Activated naive CD8-positive, alpha-beta T cell treated with anti-CD3 and anti-CD28 coated beads, Interleukin-2, amount 50 U/mL, for 24 hours (primary cell): ENCODE measurements at regions not wholly inside any gene's neighbourhood (a gene's known extent, or its start where the extent isn't known, plus 50 kb on each side); places are given as distances from the start of the nearest gene placed in this dataset.
"Not testable (repeated sequence)": the region's sequence is repeated elsewhere in the genome, so short reads cannot be mapped to it uniquely, and the experiment has no call there.

ENCODE experiments used
- ATAC-seq: fragments of 150-1000 bp; cut with Tn5 transposase; one replicate; pipeline ENCODE4 v1.10.0; 2021
- DNase-seq: peaks from one replicate; pipeline ENCODE4 v3.0.0; 2021
- H3K27ac Mint-ChIP-seq: one replicate; pipeline ENCODE4 v1.8.0; 2021; ENCODE audit warnings: mild to moderate bottlenecking, mixed read lengths
- H3K27me3 Mint-ChIP-seq: one replicate; pipeline ENCODE4 v1.8.0; 2021; ENCODE audit warnings: mixed read lengths
- H3K36me3 Mint-ChIP-seq: one replicate; pipeline ENCODE4 v1.8.0; 2021; ENCODE audit warnings: low read depth, mixed read lengths
- H3K4me1 Mint-ChIP-seq: one replicate; pipeline ENCODE4 v1.8.0; 2021; ENCODE audit warnings: mixed read lengths
- H3K4me3 Mint-ChIP-seq: one replicate; pipeline ENCODE4 v1.8.0; 2021; ENCODE audit warnings: mild to moderate bottlenecking, moderate library complexity, mixed read lengths
- H3K9me3 Mint-ChIP-seq: one replicate; pipeline ENCODE4 v1.8.0; 2021; ENCODE audit warnings: mixed read lengths

DNA sequence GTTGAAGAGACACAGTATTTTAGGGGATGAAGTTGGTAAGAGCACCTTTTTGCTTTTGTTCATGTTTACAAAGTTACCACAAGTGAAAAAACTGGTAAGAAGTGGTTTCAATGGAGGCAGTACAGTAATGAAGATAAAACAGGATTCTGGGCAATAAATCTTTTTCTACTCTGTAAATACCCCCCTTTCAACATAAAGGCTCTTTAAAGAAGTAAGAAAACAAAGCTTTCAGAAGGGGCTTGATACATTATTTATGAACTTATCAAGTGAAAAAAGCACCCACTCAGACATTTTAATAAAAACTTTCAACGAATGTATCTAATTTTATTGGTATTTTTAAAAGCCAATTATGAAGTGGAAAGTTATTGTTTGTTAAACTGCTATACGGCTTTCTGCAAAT is 522.9 kb downstream of the ZEB2 start:
- no peaks in the 10 kb centered on the region for H3K27me3 Mint-ChIP-seq
- DNase-seq (no peak), ATAC-seq (no peak)
- peaks cover 7% of the 10 kb centered on the region for H3K4me1 Mint-ChIP-seq
- no peaks in the 10 kb centered on the region for H3K9me3 Mint-ChIP-seq
- H3K27ac Mint-ChIP-seq, result no peak overlapping the region
- H3K4me3 Mint-ChIP-seq, result no peak overlapping the region
- peaks cover 7% of the 10 kb centered on the region for H3K36me3 Mint-ChIP-seq

DNA sequence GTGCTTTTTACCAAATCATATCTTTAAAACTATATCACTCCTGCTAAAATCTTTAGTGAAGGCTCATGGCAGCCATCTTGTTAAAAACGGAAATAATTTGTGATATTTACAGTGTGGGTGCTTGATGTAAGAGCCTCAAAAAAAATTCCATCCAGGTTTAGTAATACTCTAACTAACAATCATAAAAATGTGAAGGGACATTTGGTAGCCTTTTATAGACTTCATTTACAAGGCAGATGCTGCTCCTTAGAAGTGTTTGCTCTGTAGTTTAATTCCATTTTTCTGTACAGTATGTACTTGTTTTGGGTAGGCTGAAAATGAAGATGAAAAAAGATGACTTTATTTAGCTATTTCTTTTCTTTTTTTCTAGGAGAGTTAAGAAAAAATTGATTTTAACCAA is 525.0 kb downstream of the ZEB2 start:
- H3K27me3 Mint-ChIP-seq, result no peaks in the 10 kb centered on the region
- no peak for ATAC-seq
- peaks cover 7% of the 10 kb centered on the region for H3K4me1 Mint-ChIP-seq
- no peak overlapping the region for H3K4me3 Mint-ChIP-seq
- peaks cover 10% of the 10 kb centered on the region for H3K36me3 Mint-ChIP-seq
- H3K27ac Mint-ChIP-seq, result no peak overlapping the region
- no peak for DNase-seq
- no peaks in the 10 kb centered on the region for H3K9me3 Mint-ChIP-seq

DNA sequence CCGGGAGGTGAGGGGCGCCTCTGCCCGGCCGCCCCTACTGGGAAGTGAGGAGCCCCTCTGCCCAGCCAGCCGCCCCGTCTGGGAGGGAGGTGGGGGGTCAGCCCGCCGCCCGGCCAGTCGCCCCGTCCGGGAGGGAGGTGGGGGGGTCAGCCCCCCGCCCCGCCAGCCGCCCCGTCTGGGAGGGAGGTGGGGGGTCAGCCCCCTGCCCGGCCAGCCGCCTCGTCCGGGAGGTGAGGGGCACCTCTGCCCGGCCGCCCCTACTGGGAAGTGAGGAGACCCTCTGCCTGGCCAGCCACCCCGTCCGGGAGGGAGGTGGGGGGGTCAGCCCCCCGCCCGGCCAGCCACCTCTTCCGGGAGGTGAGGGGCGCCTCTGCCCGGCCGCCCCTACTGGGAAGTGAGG is 528.3 kb downstream of the ZEB2 start:
- peaks cover 10% of the 10 kb centered on the region for H3K4me1 Mint-ChIP-seq
- DNase-seq, H3K9me3 Mint-ChIP-seq, H3K4me3 Mint-ChIP-seq, H3K27ac Mint-ChIP-seq, ATAC-seq, H3K27me3 Mint-ChIP-seq: not testable (repeated sequence)
- H3K36me3 Mint-ChIP-seq, result peaks cover 16% of the 10 kb centered on the region

DNA sequence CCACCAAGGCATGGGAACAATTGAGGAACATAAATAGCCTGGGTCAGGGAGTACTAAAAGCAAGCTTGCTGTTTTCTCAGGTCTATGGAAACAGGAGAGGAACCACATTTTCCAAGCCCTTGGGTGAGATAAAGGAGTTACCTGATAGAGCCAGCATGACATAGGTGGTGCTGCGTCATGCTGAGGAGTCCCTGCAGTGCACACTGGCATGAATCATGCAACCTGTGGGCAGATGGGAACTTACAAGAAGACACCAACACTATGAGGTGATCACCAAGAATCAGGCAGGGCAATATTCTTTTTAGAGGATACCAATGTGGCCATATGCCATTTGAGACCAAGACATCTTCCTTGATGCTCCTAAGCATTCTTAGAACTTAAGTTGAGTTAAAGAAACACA is 531.8 kb downstream of the ZEB2 start:
- H3K4me1 Mint-ChIP-seq, result peaks cover 3% of the 10 kb centered on the region
- H3K36me3 Mint-ChIP-seq, result peaks cover 17% of the 10 kb centered on the region
- no peak overlapping the region for H3K27ac Mint-ChIP-seq
- ATAC-seq (no peak), DNase-seq (no peak)
- no peaks in the 10 kb centered on the region for H3K27me3 Mint-ChIP-seq
- no peaks in the 10 kb centered on the region for H3K9me3 Mint-ChIP-seq
- H3K4me3 Mint-ChIP-seq, result no peak overlapping the region

DNA sequence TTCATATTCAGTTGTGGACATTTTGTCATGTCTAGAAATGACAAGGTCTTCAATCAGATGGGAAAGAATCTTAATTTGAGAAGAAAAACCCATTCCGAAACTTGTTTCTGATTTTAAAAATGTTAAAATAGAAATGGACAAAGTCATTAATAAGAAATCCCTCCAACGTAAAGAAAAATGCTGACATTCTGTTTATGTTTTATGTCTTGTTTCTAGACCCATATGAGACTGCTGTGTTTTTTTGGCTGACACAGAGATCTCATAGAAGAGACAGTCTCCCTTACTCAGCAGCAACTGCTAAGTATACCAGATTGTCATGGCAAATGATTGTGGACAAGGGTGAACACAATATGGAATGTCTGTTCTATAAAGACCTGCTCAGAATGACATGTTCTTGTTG is 538.5 kb downstream of the ZEB2 start:
- H3K4me3 Mint-ChIP-seq, result no peak overlapping the region
- no peaks in the 10 kb centered on the region for H3K4me1 Mint-ChIP-seq
- H3K9me3 Mint-ChIP-seq, result no peaks in the 10 kb centered on the region
- no peaks in the 10 kb centered on the region for H3K27me3 Mint-ChIP-seq
- H3K27ac Mint-ChIP-seq, result no peak overlapping the region
- DNase-seq (no peak), ATAC-seq (no peak)
- peaks cover 3% of the 10 kb centered on the region for H3K36me3 Mint-ChIP-seq

DNA sequence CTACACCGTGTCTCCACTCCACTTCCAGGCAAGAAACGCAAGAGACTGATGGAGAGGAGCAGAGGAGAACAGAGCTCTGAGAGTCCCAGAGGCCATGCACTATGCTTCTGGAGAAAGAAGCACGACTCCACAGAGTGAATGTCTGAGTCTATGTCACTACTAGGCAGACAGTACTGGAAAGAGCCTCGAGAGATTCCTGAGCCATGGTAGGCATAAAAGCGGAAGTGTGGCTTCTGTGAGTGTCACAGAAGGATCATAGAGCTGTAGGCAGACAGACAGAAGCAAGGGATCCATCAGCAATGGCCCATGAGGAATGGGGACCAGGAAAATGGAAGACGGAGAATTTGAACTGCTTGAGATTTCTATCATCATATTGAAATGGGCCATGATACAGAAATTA is 542.6 kb downstream of the ZEB2 start:
- no peaks in the 10 kb centered on the region for H3K27me3 Mint-ChIP-seq
- ATAC-seq, result no peak
- no peaks in the 10 kb centered on the region for H3K4me1 Mint-ChIP-seq
- no peaks in the 10 kb centered on the region for H3K36me3 Mint-ChIP-seq
- H3K27ac Mint-ChIP-seq, result no peak overlapping the region
- DNase-seq, result no peak
- no peak overlapping the region for H3K4me3 Mint-ChIP-seq
- no peaks in the 10 kb centered on the region for H3K9me3 Mint-ChIP-seq

DNA sequence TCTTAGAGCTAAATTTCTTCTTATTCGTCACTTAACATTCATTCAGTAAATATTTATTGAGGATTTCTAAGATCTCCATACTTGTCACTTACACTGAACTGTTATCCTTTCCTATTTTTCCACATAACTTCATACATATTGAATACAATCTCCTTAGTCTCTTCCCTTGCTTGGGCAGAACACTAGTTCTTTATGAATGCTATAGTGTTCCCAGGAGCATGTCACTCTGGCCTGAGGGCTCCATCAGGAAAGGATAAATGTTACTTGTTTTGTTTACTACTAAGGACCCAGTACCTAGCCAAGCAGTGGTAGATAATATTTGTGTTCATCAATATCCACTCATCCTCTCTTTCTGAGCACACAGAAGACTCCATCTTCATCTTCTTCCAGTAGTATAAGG is 544.7 kb downstream of the ZEB2 start:
- H3K27ac Mint-ChIP-seq, result no peak overlapping the region
- DNase-seq (no peak), ATAC-seq (no peak)
- no peaks in the 10 kb centered on the region for H3K9me3 Mint-ChIP-seq
- H3K4me1 Mint-ChIP-seq, result no peaks in the 10 kb centered on the region
- H3K36me3 Mint-ChIP-seq, result no peaks in the 10 kb centered on the region
- H3K4me3 Mint-ChIP-seq, result no peak overlapping the region
- H3K27me3 Mint-ChIP-seq, result no peaks in the 10 kb centered on the region

DNA sequence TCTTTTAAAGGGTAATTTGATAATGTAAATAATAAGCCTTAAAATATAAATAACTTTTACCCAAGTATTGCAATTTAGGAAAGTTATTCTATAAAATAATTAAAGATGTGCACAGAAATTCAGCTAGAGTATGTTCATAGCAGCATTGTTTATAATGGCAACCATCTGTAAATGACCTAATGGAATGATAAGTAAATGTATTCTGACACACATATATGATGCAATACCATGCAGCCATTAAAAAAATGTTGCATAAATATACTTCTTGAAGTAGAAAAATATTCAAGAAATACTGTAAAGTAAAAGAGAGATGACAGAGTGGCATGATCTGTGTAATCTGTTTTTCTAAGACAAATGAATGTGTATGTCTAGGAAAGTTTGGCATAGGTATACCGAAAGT is 545.7 kb downstream of the ZEB2 start:
- no peaks in the 10 kb centered on the region for H3K9me3 Mint-ChIP-seq

DNA sequence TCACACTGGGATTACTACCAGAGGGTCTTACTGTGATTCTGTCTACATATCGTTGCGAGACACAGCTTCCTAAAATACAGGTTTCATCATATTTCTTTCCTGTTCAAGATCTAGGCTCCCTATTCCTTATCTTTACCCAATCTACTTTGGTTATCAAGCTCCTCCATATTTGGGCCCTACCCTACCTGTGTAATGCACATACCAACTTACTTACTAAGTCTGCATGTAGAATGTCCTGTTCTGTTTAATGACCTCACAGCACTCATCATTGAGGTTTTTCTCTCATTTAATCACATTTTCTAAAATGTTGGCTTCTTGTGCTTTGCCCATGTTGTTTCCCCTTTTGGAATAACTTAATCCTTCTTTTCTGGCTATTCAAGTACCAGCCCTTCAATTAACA is 551.1 kb downstream of the ZEB2 start:
- DNase-seq (no peak), ATAC-seq (no peak)
- H3K4me1 Mint-ChIP-seq, result peaks cover 4% of the 10 kb centered on the region
- no peaks in the 10 kb centered on the region for H3K27me3 Mint-ChIP-seq
- H3K9me3 Mint-ChIP-seq, result no peaks in the 10 kb centered on the region
- H3K27ac Mint-ChIP-seq, result no peak overlapping the region
- H3K4me3 Mint-ChIP-seq, result no peak overlapping the region
- peaks cover 12% of the 10 kb centered on the region for H3K36me3 Mint-ChIP-seq

More for the DNA sequence above, 545.7 kb downstream of the ZEB2 start:
- H3K27ac Mint-ChIP-seq, result no peak overlapping the region
- H3K4me3 Mint-ChIP-seq, result no peak overlapping the region
- H3K27me3 Mint-ChIP-seq, result no peaks in the 10 kb centered on the region
- no peak for DNase-seq
- H3K36me3 Mint-ChIP-seq, result peaks cover 7% of the 10 kb centered on the region
- ATAC-seq, result no peak
- H3K4me1 Mint-ChIP-seq, result no peaks in the 10 kb centered on the region

DNA sequence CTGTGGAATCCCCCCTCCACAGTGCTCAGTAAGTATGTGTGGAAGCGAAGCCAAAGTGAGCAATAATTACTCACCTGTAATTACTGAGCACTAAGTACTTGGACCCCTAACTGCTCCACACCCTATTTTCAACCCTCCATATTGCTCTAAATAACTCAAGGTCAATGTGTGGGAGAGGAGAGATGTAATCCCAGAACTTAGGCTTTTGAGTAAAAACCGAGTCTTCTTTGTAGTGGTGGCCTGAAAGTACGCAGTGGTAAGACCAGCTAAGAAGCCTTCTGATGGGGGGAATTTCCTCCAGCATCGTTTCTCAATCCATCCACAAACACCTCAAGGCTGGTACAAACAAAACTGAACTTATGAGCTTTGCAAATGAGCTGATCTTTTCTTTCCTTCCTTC is 551.6 kb downstream of the ZEB2 start:
- DNase-seq, result no peak
- Mint-ChIP-seq H3K9me3 (no peaks in the 10 kb centered on the region), H3K27me3 (no peaks in the 10 kb centered on the region), H3K27ac (no peak overlapping the region), H3K4me3 (no peak overlapping the region), H3K4me1 (peaks cover 4% of the 10 kb centered on the region), H3K36me3 (peaks cover 12% of the 10 kb centered on the region)
- peak; percentile 73 for ATAC-seq

DNA sequence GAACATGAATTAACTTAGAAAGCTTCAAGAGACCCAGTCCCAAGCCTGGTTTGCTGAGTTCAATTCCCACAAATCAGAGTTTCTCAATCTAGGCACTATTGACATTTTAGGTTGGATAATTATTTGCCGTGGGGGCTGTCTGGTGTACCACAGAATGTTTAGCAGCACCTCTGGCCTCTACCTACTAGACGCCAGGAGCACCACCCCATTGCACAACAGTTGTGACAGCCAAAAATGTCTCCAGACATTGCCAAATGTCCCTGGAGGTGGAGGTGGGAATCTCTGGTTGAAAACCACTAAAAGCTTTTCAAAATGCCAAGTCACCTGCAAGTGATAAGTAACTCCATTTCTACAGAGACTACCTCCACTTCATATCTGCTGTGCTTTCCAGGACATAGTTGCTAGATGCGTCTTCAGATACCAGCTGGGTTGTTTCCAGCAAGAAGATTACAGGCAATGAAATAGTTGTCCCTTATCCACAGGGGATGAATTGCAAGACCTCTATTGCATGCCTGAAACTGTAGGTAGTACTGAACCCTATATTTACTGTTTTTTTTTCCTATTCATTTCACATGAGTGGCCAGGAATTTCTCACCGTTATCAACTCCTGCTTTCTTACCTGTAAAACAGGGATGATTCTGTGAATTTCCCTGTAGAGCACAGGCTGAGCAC is 554.3 kb downstream of the ZEB2 start:
- Mint-ChIP-seq H3K36me3 (peaks cover 19% of the 10 kb centered on the region), H3K27ac (no peak overlapping the region), H3K4me3 (no peak overlapping the region), H3K4me1 (peaks cover 4% of the 10 kb centered on the region), H3K27me3 (no peaks in the 10 kb centered on the region), H3K9me3 (no peaks in the 10 kb centered on the region)
- ATAC-seq, result no peak
- DNase-seq, result no peak

DNA sequence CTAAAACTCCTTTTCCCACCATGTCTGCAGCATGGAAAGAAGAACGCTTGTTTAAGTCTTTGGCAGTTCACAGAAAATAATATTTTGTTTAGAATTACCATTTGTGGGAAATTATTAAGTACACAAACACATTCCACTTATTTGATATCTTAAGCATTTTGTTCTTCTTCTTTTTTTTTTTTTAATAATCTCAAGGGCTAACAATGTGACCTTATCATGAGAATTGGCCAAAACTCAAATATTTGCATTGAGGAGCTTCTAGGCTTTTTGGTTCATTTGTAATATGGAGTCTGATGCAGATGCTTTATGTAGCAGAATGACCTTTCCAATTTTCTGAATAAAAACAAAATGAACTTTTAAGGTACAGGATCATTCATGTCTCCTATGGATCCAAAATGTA is 555.0 kb downstream of the ZEB2 start:
- Mint-ChIP-seq H3K27me3 (no peaks in the 10 kb centered on the region), H3K36me3 (peaks cover 24% of the 10 kb centered on the region), H3K9me3 (peaks cover 6% of the 10 kb centered on the region), H3K27ac (no peak overlapping the region), H3K4me3 (no peak overlapping the region), H3K4me1 (peaks cover 4% of the 10 kb centered on the region)
- DNase-seq (no peak), ATAC-seq (no peak)

DNA sequence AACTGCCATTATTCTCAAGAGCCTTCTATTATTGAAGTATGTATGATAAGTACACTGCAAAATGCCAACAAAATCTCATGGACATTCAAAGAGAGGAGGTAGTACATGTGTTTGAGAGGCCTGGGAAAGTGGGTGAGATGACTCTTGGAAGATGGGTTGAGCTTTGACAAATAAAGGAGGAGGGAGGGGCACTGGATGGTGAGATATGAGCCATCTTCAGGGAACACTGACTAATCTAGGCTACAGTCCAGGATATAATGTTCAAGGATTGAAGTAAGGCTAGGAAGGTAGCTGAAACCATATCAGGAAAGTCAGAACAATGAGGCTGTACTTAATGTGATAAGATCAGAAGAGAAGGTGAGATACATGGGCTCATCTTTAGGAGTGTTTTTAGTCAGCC is 559.7 kb downstream of the ZEB2 start:
- DNase-seq, result no peak
- no peak overlapping the region for H3K4me3 Mint-ChIP-seq
- H3K27ac Mint-ChIP-seq, result no peak overlapping the region
- peaks cover 6% of the 10 kb centered on the region for H3K9me3 Mint-ChIP-seq
- no peaks in the 10 kb centered on the region for H3K27me3 Mint-ChIP-seq
- H3K36me3 Mint-ChIP-seq, result peaks cover 14% of the 10 kb centered on the region
- H3K4me1 Mint-ChIP-seq, result no peaks in the 10 kb centered on the region
- ATAC-seq, result no peak

DNA sequence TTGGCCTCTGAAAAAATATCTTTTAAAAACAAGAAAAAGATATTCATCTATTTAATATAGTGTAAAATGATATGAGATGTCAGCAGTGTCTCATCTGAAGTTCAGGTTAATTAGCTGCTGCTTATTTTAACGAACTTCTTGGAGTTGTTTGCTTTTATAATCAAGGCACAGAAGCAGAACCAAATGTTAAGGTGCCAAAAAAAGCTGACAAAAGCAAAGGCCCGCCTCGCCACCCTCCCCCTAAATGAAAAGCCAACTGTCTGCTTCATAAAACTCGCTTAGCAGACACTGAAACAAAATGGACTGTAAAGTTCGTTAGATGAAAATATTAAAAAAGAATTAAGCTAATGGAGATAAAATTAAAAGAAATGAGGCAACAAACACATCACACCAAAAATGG is 562.6 kb downstream of the ZEB2 start:
- no peak overlapping the region for H3K4me3 Mint-ChIP-seq
- no peaks in the 10 kb centered on the region for H3K4me1 Mint-ChIP-seq
- H3K27me3 Mint-ChIP-seq, result no peaks in the 10 kb centered on the region
- ATAC-seq (no peak), DNase-seq (no peak)
- peaks cover 11% of the 10 kb centered on the region for H3K36me3 Mint-ChIP-seq
- no peak overlapping the region for H3K27ac Mint-ChIP-seq
- H3K9me3 Mint-ChIP-seq, result peaks cover 6% of the 10 kb centered on the region

DNA sequence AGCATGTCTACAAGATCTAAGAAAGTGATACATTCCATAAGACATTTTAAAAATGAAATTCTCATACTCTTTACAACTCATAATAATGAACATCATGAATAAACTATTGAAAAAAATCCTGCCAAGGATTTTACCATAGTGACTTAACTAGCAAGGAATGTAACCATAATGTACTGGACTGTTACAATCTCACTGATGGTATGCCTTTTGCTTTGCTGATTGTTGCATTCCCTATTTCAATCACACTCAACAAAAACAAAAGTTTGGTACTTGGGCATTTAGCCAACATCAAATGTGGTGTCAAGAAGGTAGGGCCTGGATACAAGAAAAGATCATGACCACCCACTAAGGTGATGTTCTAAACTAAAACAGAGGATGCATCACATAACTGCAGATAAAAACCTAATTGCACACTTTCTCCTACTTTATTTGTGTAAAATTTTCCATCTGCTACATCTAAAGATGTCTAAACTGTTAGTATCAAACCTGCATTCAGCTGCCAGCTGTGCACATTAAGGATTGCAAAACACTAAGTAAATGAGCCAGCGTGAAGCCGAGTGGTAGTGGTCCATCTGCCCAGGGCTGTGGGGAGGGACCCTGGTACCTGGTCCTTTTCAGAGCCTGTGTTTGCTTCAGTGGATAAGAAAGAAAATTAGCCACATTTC is 564.4 kb downstream of the ZEB2 start:
- Mint-ChIP-seq H3K27me3 (no peaks in the 10 kb centered on the region), H3K27ac (no peak overlapping the region), H3K9me3 (peaks cover 6% of the 10 kb centered on the region), H3K4me1 (no peaks in the 10 kb centered on the region), H3K36me3 (peaks cover 6% of the 10 kb centered on the region), H3K4me3 (no peak overlapping the region)
- ATAC-seq (no peak), DNase-seq (no peak)

DNA sequence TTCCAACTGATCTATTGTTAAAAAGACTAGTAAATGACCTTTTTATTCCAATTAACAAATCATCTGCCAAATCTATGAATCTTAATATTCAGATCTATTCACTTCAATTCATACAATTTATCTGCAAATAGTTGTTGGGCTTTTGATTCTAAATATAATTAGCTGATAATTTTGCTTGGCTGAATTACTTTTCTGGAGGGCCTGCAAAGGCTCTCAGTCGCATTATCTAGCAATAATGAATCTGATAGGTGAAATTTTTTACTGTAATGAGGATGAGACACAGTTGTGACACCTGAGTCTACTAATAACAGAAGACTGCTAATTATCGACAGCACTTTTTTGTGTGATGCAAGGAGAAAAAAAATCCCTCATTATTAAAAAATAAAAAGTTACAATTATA is 565.1 kb downstream of the ZEB2 start:
- no peaks in the 10 kb centered on the region for H3K9me3 Mint-ChIP-seq
- no peak for ATAC-seq
- H3K27ac Mint-ChIP-seq, result no peak overlapping the region
- no peak for DNase-seq
- H3K36me3 Mint-ChIP-seq, result no peaks in the 10 kb centered on the region
- no peak overlapping the region for H3K4me3 Mint-ChIP-seq
- H3K4me1 Mint-ChIP-seq, result no peaks in the 10 kb centered on the region
- H3K27me3 Mint-ChIP-seq, result no peaks in the 10 kb centered on the region
